ENCODE measurements at regions not wholly inside any gene's neighbourhood (a gene's known extent, or its start where the extent isn't known, plus 50 kb on each side); places are given as distances from the start of the nearest gene placed in this dataset.
"Not testable (repeated sequence)": the region's sequence is repeated elsewhere in the genome, so short reads cannot be mapped to it uniquely, and the experiment has no call there.

- ATAC-seq (no peak), DNase-seq (ENCODE audit: low spot score) (no peak)
- intact Hi-C loops (cut with DNase I) = no loop called here
Observed at GRCh38 chr12:38156497-38157245, 159.9 kb upstream of the ALG10B start.

- intact Hi-C loops (cut with DNase I) = no loop called here
- DNase-seq (ENCODE audit: low spot score) = no peak
- ATAC-seq = no peak
Observed at GRCh38 chr12:38157274-38157932, 159.2 kb upstream of the ALG10B start.

GRCh38 chr12:38157933-38158401 lies 158.6 kb upstream of the ALG10B start:
- DNase-seq (ENCODE audit: low spot score) (no peak), ATAC-seq (no peak)
- intact Hi-C loops (cut with DNase I) = no loop called here

- DNase-seq (ENCODE audit: low spot score) (no peak), ATAC-seq (no peak)
- intact Hi-C loops (cut with DNase I) = no loop called here
Observed at GRCh38 chr12:38158428-38159091, 158.0 kb upstream of the ALG10B start.

- no peak for DNase-seq (ENCODE audit: low spot score)
- no peak for ATAC-seq
- intact Hi-C loops (cut with DNase I) = no loop called here
Observed at GRCh38 chr12:38159092-38159551, 157.5 kb upstream of the ALG10B start.

- no peak for DNase-seq (ENCODE audit: low spot score)
- ATAC-seq = no peak
- intact Hi-C loops (cut with DNase I) = no loop called here
Observed at GRCh38 chr12:38159591-38160317, 156.8 kb upstream of the ALG10B start.

- DNase-seq (ENCODE audit: low spot score) (no peak), ATAC-seq (no peak)
- intact Hi-C loops (cut with DNase I) = no loop called here
Observed at GRCh38 chr12:38160318-38161122, 156.1 kb upstream of the ALG10B start.

GRCh38 chr12:38161123-38162000 lies 155.2 kb upstream of the ALG10B start:
- intact Hi-C loops (cut with DNase I) = no loop called here
- ATAC-seq (no peak), DNase-seq (ENCODE audit: low spot score) (no peak)

- no peak for ATAC-seq
- intact Hi-C loops (cut with DNase I) = no loop called here
- DNase-seq (ENCODE audit: low spot score) = no peak
Observed at GRCh38 chr12:38162013-38162412, 154.6 kb upstream of the ALG10B start.

- intact Hi-C loops (cut with DNase I) = no loop called here
- no peak for ATAC-seq
- no peak for DNase-seq (ENCODE audit: low spot score)
Observed at GRCh38 chr12:38162708-38163441, 153.7 kb upstream of the ALG10B start.

GRCh38 chr12:38163442-38163801 lies 153.2 kb upstream of the ALG10B start:
- intact Hi-C loops (cut with DNase I) = no loop called here
- ATAC-seq (no peak), DNase-seq (ENCODE audit: low spot score) (no peak)

- DNase-seq (ENCODE audit: low spot score) (no peak), ATAC-seq (no peak)
- intact Hi-C loops (cut with DNase I) = no loop called here
Observed at GRCh38 chr12:38166225-38166624, 150.3 kb upstream of the ALG10B start.

- DNase-seq (ENCODE audit: low spot score) (no peak), ATAC-seq (no peak)
- intact Hi-C loops (cut with DNase I) = no loop called here
Observed at GRCh38 chr12:38175538-38175937, 141.0 kb upstream of the ALG10B start.

- intact Hi-C loops (cut with DNase I); DNase-seq (ENCODE audit: low spot score); ATAC-seq: not testable (repeated sequence)
Observed at GRCh38 chr12:38183617-38184016, 133.0 kb upstream of the ALG10B start.

GRCh38 chr12:38197286-38197685 lies 119.3 kb upstream of the ALG10B start:
- ATAC-seq; DNase-seq (ENCODE audit: low spot score); intact Hi-C loops (cut with DNase I): not testable (repeated sequence)

- no peak for ATAC-seq
- intact Hi-C loops (cut with DNase I) = no loop called here
Observed at GRCh38 chr12:38201461-38202276, 114.9 kb upstream of the ALG10B start.

More at GRCh38 chr12:38201461-38202276, 114.9 kb upstream of the ALG10B start:
- DNase-seq (ENCODE audit: low spot score) = no peak

Data from sciatic nerve (tissue), 2 donors.